ENCODE measurements at regions not wholly inside any gene's neighbourhood (a gene's known extent, or its start where the extent isn't known, plus 50 kb on each side); places are given as distances from the start of the nearest gene placed in this dataset.

- no peak for TF ChIP-seq CTCF (IDR thresholded peaks at IDR 0.05)
- no peak for TF ChIP-seq POLR2A (IDR thresholded peaks at IDR 0.05)
Measured at GRCh38 chr12:30839643-30840220, 85.0 kb upstream of the CAPRIN2 start.
